ENCODE measurements at regions not wholly inside any gene's neighbourhood (a gene's known extent, or its start where the extent isn't known, plus 50 kb on each side); places are given as distances from the start of the nearest gene placed in this dataset.

GRCh38 chrY:26408671-26409328 is 786.9 kb downstream of the CDY1 start:
- DNase-seq (ENCODE audit: low read depth): no peak

DNA sequence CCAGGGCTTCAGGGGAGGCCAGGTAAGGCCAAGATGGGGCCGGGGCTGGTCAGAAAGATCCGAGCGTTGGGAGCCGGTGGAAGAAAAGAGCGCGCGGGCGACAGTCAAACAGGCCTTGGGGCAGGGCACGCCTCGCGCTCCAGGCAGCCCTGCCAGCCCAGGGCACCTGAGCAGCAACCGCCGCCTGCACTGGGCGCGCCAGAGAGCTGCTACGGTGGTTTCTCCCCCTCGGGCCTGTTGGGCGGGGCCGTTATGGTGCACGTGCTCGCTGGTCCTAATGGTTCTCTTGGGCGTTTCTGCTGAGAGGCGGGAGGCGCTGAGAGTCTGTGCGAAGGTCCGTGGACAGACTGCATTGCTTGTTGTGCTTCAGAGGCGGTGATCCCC is 787.4 kb downstream of the CDY1 start:
- DNase-seq (ENCODE audit: low read depth): no peak

All from HS-5 (cell line).